ENCODE measurements at regions not wholly inside any gene's neighbourhood (a gene's known extent, or its start where the extent isn't known, plus 50 kb on each side); places are given as distances from the start of the nearest gene placed in this dataset.

DNA sequence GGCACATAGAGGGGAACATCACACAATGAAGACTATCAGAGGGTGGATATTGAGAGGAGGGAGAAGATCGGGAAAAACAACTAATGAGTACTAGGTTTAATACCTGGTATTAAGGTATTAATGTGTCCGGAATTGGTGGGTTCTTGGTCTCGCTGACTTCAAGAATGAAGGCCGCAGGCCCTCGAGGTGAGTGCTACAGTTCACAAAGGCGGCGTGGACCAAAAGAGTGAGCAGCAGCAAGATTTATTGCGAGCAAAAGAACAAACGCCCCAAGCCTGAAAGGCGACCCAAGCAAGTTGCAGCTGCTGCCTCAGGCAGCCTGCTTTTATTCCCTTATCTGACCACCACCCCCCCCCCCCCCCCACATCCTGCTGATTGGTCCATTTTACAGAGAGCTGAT lies 2022.8 kb downstream of the NCAM2 start:
- TF ChIP-seq EZH2phosphoT487 (conservative IDR thresholded peaks at IDR 0.05; ENCODE audit: low read length) (no peak), CTCF (IDR thresholded peaks at IDR 0.05; ENCODE audit: insufficient read depth, low read length, poor library complexity, severe bottlenecking) (no peak)
- Histone ChIP-seq H3K9me3 (ENCODE audit: insufficient read depth, low read length) (no peaks in the 10 kb centered on the region), H3K4me3 (ENCODE audit: insufficient read depth, low read length, poor library complexity, severe bottlenecking) (no peak overlapping the region)

GRCh38 chr21:23021481-23021880 lies 2023.3 kb downstream of the NCAM2 start:
- Histone ChIP-seq H3K9ac (ENCODE audit: low read length) (no peak overlapping the region), H3K9me3 (ENCODE audit: insufficient read depth, low read length) (no peaks in the 10 kb centered on the region), H3K79me2 (ENCODE audit: insufficient read depth, low read length) (no peaks in the 10 kb centered on the region), H3K27ac (ENCODE audit: low read depth, low read length) (no peak overlapping the region), H3F3A (ENCODE audit: insufficient read depth) (no peaks in the 10 kb centered on the region), H3K4me3 (ENCODE audit: insufficient read depth, low read length, poor library complexity, severe bottlenecking) (no peak overlapping the region), H2AFZ (ENCODE audit: low read depth, low read length, severe bottlenecking) (no peak overlapping the region), H3K9me2 (replicated peaks; ENCODE audit: insufficient read depth, low read length) (no peaks in the 10 kb centered on the region), H3K36me3 (ENCODE audit: low read length) (no peaks in the 10 kb centered on the region), H3K27me3 (ENCODE audit: low read length) (no peaks in the 10 kb centered on the region), H4K20me1 (ENCODE audit: low read depth, low read length) (no peaks in the 10 kb centered on the region), H3K4me2 (ENCODE audit: low read depth, low read length, poor library complexity, severe bottlenecking) (no peak overlapping the region)
- no peak for TF ChIP-seq EZH2phosphoT487 (conservative IDR thresholded peaks at IDR 0.05; ENCODE audit: low read length)
- no peak for TF ChIP-seq CTCF (IDR thresholded peaks at IDR 0.05; ENCODE audit: insufficient read depth, low read length, poor library complexity, severe bottlenecking)

More for the DNA sequence above, 2022.8 kb downstream of the NCAM2 start:
- Histone ChIP-seq H3K79me2 (ENCODE audit: insufficient read depth, low read length) (no peaks in the 10 kb centered on the region), H3K36me3 (ENCODE audit: low read length) (no peaks in the 10 kb centered on the region), H3K9me2 (replicated peaks; ENCODE audit: insufficient read depth, low read length) (no peaks in the 10 kb centered on the region), H3K4me2 (ENCODE audit: low read depth, low read length, poor library complexity, severe bottlenecking) (no peak overlapping the region), H3F3A (ENCODE audit: insufficient read depth) (no peaks in the 10 kb centered on the region), H3K9ac (ENCODE audit: low read length) (no peak overlapping the region), H2AFZ (ENCODE audit: low read depth, low read length, severe bottlenecking) (no peak overlapping the region), H3K27me3 (ENCODE audit: low read length) (no peaks in the 10 kb centered on the region), H4K20me1 (ENCODE audit: low read depth, low read length) (no peaks in the 10 kb centered on the region), H3K27ac (ENCODE audit: low read depth, low read length) (no peak overlapping the region)

DNA sequence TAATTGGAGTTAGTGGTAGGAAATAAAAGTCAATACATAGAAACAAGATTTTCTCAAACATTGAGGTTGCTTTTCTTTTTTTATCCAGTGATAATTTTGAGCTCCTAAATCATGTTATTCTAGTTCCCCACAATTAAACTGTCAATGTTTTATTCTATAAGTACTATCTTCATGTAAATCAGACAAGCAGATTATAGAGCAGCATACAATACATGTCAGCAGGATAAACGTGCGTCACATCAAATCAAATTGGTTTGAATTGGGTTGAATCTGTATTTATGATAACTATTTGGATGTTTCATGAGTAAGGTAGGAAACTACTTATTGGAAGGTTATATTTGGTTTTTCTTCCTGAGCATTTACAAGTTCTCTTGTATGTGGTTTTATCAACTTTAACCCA lies 2028.7 kb downstream of the NCAM2 start:
- Histone ChIP-seq H3K9ac (ENCODE audit: low read length) (no peak overlapping the region), H3K27me3 (ENCODE audit: low read length) (no peaks in the 10 kb centered on the region), H3K4me3 (ENCODE audit: insufficient read depth, low read length, poor library complexity, severe bottlenecking) (no peak overlapping the region), H3K4me2 (ENCODE audit: low read depth, low read length, poor library complexity, severe bottlenecking) (no peak overlapping the region), H3K79me2 (ENCODE audit: insufficient read depth, low read length) (no peaks in the 10 kb centered on the region), H3K36me3 (ENCODE audit: low read length) (no peaks in the 10 kb centered on the region), H3F3A (ENCODE audit: insufficient read depth) (no peaks in the 10 kb centered on the region), H3K9me3 (ENCODE audit: insufficient read depth, low read length) (peaks cover 4% of the 10 kb centered on the region; the same call in 1 of the 2 replicates), H3K9me2 (replicated peaks; ENCODE audit: insufficient read depth, low read length) (no peaks in the 10 kb centered on the region), H3K27ac (ENCODE audit: low read depth, low read length) (no peak overlapping the region), H2AFZ (ENCODE audit: low read depth, low read length, severe bottlenecking) (no peak overlapping the region), H4K20me1 (ENCODE audit: low read depth, low read length) (no peaks in the 10 kb centered on the region)
- TF ChIP-seq CTCF (IDR thresholded peaks at IDR 0.05; ENCODE audit: insufficient read depth, low read length, poor library complexity, severe bottlenecking), result no peak
- no peak for TF ChIP-seq EZH2phosphoT487 (conservative IDR thresholded peaks at IDR 0.05; ENCODE audit: low read length)
